Parathyroid adenoma (tissue), 2 donors: ENCODE measurements at regions not wholly inside any gene's neighbourhood (a gene's known extent, or its start where the extent isn't known, plus 50 kb on each side); places are given as distances from the start of the nearest gene placed in this dataset.

Experiments
- H2AFZ ChIP-seq: fragments of 300-600 bp; sonication (generic); one replicate; pipeline ENCODE4 v1.7.0; 2017; ENCODE audit warnings: antibody characterized with exemption, mild to moderate bottlenecking
- H3K27ac ChIP-seq: fragments of 300-600 bp; sonication (generic); one replicate; pipeline ENCODE4 v1.7.0; 2017
- H3K27me3 ChIP-seq: fragments of 300-600 bp; sonication (generic); one replicate; pipeline ENCODE4 v1.7.0; 2017; ENCODE audit warnings: low read length; ENCODE audit not compliant: control insufficient read depth, insufficient read depth
- H3K36me3 ChIP-seq: fragments of 300-600 bp; sonication (generic); one replicate; pipeline ENCODE4 v1.7.0; 2017; ENCODE audit warnings: low read length; ENCODE audit not compliant: control insufficient read depth, insufficient read depth
- H3K4me1 ChIP-seq: fragments of 300-600 bp; sonication (generic); one replicate; pipeline ENCODE4 v1.7.0; 2017; ENCODE audit warnings: control low read depth
- H3K4me2 ChIP-seq: fragments of 300-600 bp; sonication (generic); one replicate; pipeline ENCODE4 v1.7.0; 2017; ENCODE audit warnings: low read length
- H3K4me3 ChIP-seq: fragments of 300-600 bp; sonication (generic); one replicate; pipeline ENCODE4 v1.7.0; 2017; ENCODE audit warnings: low read depth, low read length
- H3K79me2 ChIP-seq: fragments of 300-600 bp; sonication (generic); one replicate; pipeline ENCODE4 v1.7.0; 2017; ENCODE audit warnings: control low read depth
- H3K9ac ChIP-seq: fragments of 300-600 bp; sonication (generic); one replicate; pipeline ENCODE4 v1.7.0; 2017; ENCODE audit warnings: mild to moderate bottlenecking
- H3K9me3 ChIP-seq: fragments of 300-600 bp; sonication (generic); one replicate; pipeline ENCODE4 v1.7.0; 2017; ENCODE audit warnings: low read length; ENCODE audit not compliant: control insufficient read depth
- CTCF ChIP-seq: fragments of 300-600 bp; sonication (generic); IDR thresholded peaks from one replicate; pipeline ENCODE4 v1.7.0; 2017; ENCODE audit warnings: antibody characterized with exemption, mild to moderate bottlenecking
- donor health status: primary hyperparathyroidism.

- Histone ChIP-seq H3K36me3 (no peaks in the 10 kb centered on the region), H2AFZ (no peak overlapping the region), H3K27ac (no peak overlapping the region), H3K4me3 (no peak overlapping the region), H3K9me3 (no peaks in the 10 kb centered on the region), H3K9ac (no peak overlapping the region), H3K4me2 (no peak overlapping the region), H3K27me3 (no peaks in the 10 kb centered on the region), H3K4me1 (peaks cover 2% of the 10 kb centered on the region), H3K79me2 (peaks cover 67% of the 10 kb centered on the region)
- no peak for TF ChIP-seq CTCF
Observed at GRCh38 chr7:131087756-131088658, 239.7 kb upstream of the MKLN1 start.

GRCh38 chr7:131090188-131090587, 237.5 kb upstream of the MKLN1 start:
- Histone ChIP-seq H3K4me3 (no peak overlapping the region), H3K27ac (no peak overlapping the region), H3K36me3 (no peaks in the 10 kb centered on the region), H3K4me2 (no peak overlapping the region), H3K79me2 (peaks cover 64% of the 10 kb centered on the region), H3K27me3 (no peaks in the 10 kb centered on the region), H3K4me1 (peaks cover 2% of the 10 kb centered on the region), H3K9me3 (no peaks in the 10 kb centered on the region), H3K9ac (no peak overlapping the region), H2AFZ (no peak overlapping the region)
- TF ChIP-seq CTCF: no peak

- H3K4me3 ChIP-seq: no peak overlapping the region
- no peaks in the 10 kb centered on the region for H3K9me3 ChIP-seq
- peaks cover 8% of the 10 kb centered on the region for H3K4me1 ChIP-seq
- no peaks in the 10 kb centered on the region for H3K36me3 ChIP-seq
- H3K79me2 ChIP-seq: peaks cover 63% of the 10 kb centered on the region
- H3K9ac ChIP-seq: no peak overlapping the region
- H3K4me2 ChIP-seq: no peak overlapping the region
- no peak for TF ChIP-seq CTCF
- no peak overlapping the region for H2AFZ ChIP-seq
- no peak overlapping the region for H3K27ac ChIP-seq
- H3K27me3 ChIP-seq: no peaks in the 10 kb centered on the region
Observed at GRCh38 chr7:131090886-131091692, 236.6 kb upstream of the MKLN1 start.

GRCh38 chr7:131094685-131095084, 233.0 kb upstream of the MKLN1 start:
- Histone ChIP-seq H3K27ac (no peak overlapping the region), H3K4me3 (no peak overlapping the region), H3K9me3 (no peaks in the 10 kb centered on the region), H3K4me1 (peaks cover 14% of the 10 kb centered on the region), H3K9ac (no peak overlapping the region), H2AFZ (no peak overlapping the region), H3K36me3 (no peaks in the 10 kb centered on the region), H3K27me3 (no peaks in the 10 kb centered on the region), H3K79me2 (peaks cover 68% of the 10 kb centered on the region), H3K4me2 (no peak overlapping the region)
- no peak for TF ChIP-seq CTCF
